GM21526 (cell line): ENCODE measurements at regions not wholly inside any gene's neighbourhood (a gene's known extent, or its start where the extent isn't known, plus 50 kb on each side); places are given as distances from the start of the nearest gene placed in this dataset.
"Not testable (repeated sequence)": the region's sequence is repeated elsewhere in the genome, so short reads cannot be mapped to it uniquely, and the experiment has no call there.

Source experiments
- ATAC-seq: cut with Tn5 transposase; IDR thresholded peaks from one replicate; pipeline ENCODE4 v1.9.1; 2021; ENCODE audit warnings: moderate library complexity; ENCODE audit not compliant: unreplicated experiment, low FRiP score

- no peak for ATAC-seq
Observed at GRCh38 chr15:38002883-38003477, 68.5 kb downstream of the TMCO5A start.

DNA sequence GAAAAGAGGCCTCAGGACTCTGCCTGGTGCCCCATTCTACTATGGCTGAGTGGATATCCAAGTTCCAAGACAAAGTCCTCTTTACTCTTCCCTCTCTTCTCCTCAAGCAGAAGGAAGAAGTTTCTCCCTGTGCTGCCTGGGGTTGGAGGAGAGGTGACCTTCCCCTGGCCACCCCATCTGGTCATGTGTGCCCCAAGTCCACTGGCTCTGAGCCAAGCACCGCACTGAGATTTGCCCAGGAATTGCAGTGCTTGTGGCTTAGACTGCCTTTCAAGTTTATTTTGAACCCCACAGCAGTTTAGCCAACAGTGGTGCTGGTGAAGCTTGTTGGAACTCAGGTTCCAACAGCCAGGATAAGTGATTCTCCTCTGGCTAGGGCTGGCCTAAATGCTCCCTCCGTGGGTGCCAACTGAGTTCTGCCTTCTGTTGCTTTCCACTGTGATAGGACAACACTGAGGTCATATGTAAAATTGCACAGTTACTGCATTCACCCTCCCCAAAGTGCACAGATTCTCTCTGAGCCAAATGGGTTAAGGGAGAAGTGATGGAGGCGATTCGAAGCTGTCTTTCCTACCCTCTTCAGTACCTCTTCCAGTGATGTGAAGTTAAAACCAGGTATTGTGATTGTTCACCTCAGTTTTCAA is 69.9 kb downstream of the TMCO5A start:
- no peak for ATAC-seq

- ATAC-seq, result no peak
Observed at GRCh38 chr15:38005953-38006808, 71.7 kb downstream of the TMCO5A start.

GRCh38 chr15:38010395-38010794 is 76.0 kb downstream of the TMCO5A start:
- no peak for ATAC-seq

DNA sequence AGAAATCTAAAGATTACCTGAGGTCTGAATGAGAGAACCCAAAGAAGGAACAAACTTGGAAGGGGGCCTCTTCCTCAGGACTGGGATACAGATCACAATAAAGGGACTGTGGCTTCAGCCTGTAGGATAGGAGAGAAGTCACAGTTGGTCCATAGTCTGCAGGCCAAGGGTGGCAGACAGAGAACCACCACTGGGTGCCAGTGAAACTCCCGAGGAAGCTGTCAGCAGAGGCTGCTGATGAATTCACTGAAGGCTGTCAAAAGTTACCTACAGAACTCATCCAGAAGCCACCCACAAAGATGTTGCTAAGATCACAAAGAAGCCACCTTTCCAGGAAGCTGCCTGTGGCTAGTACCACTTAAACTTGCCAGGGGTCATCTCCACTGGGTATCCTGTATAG is 78.5 kb downstream of the TMCO5A start:
- no peak for ATAC-seq

GRCh38 chr15:38017721-38018120 is 83.3 kb downstream of the TMCO5A start:
- no peak for ATAC-seq

DNA sequence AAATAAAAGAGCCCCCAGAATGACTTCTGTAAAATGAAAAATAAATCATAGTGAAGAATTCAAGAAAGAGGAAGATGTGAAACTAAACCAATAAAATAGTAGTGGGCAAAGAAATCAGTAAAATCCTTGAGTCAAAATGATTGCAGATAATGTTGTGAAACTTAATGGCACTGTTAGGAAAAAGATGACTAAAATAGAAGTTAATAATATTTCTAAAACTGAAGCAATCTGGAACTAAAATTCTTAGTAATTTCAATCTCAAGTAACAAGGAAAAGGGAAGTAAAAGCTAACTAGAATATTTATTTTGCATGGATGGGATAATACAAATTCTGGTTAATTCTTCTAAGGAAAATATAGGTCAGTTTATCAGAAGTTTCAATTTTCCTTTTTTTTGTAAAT is 84.6 kb downstream of the TMCO5A start:
- no peak for ATAC-seq

GRCh38 chr15:38021259-38021658 is 86.8 kb downstream of the TMCO5A start:
- ATAC-seq, result no peak

GRCh38 chr15:38024293-38025091 is 90.1 kb downstream of the TMCO5A start:
- ATAC-seq, result no peak

- ATAC-seq, result not testable (repeated sequence)
Observed at GRCh38 chr15:38025656-38026055, 91.2 kb downstream of the TMCO5A start.

- no peak for ATAC-seq
Observed at GRCh38 chr15:38028869-38029268, 94.4 kb downstream of the TMCO5A start.

DNA sequence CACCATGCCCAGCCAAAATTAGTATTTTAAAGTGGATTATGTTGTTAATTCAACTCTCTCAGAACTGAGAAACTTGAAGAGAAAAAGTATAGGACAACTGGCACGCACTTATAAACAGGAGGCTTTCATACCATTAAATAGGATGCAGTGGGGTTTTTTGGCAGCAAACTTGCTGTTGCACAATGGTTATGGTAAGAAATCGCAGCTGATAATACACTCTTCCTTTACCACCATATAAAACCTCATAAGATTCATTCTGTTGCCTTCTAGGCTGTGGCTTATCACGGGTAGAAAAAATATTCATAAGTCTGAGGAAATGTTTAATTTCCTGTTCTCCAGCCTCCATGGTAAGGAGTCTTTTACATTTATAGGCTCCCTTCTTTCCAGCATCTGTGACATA is 95.3 kb downstream of the TMCO5A start:
- no peak for ATAC-seq

DNA sequence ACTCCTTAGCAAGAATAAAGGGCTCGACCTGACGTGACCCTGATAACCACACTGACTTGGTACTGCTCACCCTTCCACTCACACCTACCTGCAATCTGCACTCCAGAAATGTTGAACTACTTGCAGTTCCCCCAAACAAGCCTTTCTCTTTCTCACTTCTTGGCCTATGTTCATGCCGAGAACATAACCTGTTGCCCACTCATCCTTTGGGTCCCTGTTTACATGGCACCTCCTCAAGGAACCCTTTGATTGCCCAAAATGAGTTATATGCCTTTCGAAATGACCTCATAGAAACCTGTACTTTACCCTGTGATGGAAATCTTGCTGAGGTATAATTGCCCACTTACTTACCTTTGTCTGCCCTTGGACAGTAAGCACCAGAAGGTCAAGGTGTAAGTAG is 96.2 kb downstream of the TMCO5A start:
- no peak for ATAC-seq

GRCh38 chr15:38035701-38036100 is 101.3 kb downstream of the TMCO5A start:
- ATAC-seq, result no peak

DNA sequence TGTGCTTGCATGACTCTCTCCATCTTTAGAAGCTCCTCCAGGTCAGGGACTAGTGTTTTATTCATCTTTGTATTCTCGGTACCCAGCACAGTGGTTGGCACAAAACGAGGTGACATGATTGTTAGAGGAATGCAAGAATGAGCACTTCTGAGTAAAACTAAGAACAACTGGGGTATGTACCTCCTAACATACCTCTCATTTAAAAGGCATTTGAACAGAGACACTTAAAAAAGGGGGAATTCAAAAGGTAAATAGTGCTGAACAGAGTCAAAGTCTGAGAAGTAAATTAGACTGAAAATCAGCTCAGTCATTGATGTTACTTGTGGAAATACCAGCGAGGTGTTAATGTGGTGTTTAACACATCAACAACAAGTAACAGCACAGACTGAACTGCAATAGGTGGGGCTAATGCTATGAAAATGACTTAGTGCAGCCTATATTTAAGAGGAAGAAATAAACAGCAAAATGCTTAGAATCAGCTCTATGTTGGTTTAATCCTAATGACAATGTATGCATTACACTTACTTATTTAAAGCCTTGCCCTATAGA is 102.4 kb downstream of the TMCO5A start:
- no peak for ATAC-seq

GRCh38 chr15:38038659-38039442 is 104.4 kb downstream of the TMCO5A start:
- ATAC-seq, result no peak

- ATAC-seq, result no peak
Observed at GRCh38 chr15:38040615-38041014, 106.2 kb downstream of the TMCO5A start.

GRCh38 chr15:38041576-38041975 is 107.1 kb downstream of the TMCO5A start:
- no peak for ATAC-seq

DNA sequence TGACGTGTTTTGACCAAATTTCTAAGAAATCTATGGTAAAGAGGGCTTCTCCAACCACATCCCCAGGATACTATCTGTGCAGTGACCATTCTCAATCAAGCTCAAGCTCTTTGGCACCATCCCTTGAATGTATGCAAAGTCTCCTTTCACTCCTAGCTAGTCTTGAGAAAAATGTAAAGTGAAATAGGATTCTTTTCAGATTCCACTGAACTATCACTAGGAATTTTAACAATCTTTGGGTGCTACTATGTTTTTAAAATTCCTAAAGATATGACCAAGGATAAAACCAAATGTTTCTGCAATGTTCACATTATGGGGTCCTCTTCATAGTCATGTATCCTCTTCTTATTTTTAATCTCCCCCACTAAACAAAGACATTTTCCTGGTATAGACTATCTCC is 107.8 kb downstream of the TMCO5A start:
- ATAC-seq, result no peak
